NCI-H748 treated with DMSO at 0.1 percent for 48 hours (cell line): ENCODE measurements at regions not wholly inside any gene's neighbourhood (a gene's known extent, or its start where the extent isn't known, plus 50 kb on each side); places are given as distances from the start of the nearest gene placed in this dataset.

Experiments
- DNase-seq: peaks from one replicate; lab custom pipeline; 2025; lab: John Stamatoyannopoulos, UW

GRCh38 chr4:162640152-162640551 is 476.4 kb upstream of the FSTL5 start:
- no peak for DNase-seq

GRCh38 chr4:162634390-162634789 is 470.6 kb upstream of the FSTL5 start:
- DNase-seq = no peak

GRCh38 chr4:162622664-162623063 is 458.9 kb upstream of the FSTL5 start:
- DNase-seq = no peak

- DNase-seq = no peak
Measured at GRCh38 chr4:162610116-162610515, 446.3 kb upstream of the FSTL5 start.

GRCh38 chr4:162586266-162586665 is 422.5 kb upstream of the FSTL5 start:
- no peak for DNase-seq

GRCh38 chr4:162582180-162582579 is 418.4 kb upstream of the FSTL5 start:
- DNase-seq = no peak

- DNase-seq = no peak
Measured at GRCh38 chr4:162565730-162566129, 401.9 kb upstream of the FSTL5 start.

GRCh38 chr4:162560073-162560472 is 396.3 kb upstream of the FSTL5 start:
- DNase-seq = no peak

GRCh38 chr4:162557516-162558106 is 393.8 kb upstream of the FSTL5 start:
- no peak for DNase-seq

GRCh38 chr4:162535121-162535520 is 371.3 kb upstream of the FSTL5 start:
- no peak for DNase-seq

- no peak for DNase-seq
Measured at GRCh38 chr4:162523171-162523570, 359.4 kb upstream of the FSTL5 start.

- DNase-seq = no peak
Measured at GRCh38 chr4:162522724-162523123, 358.9 kb upstream of the FSTL5 start.

GRCh38 chr4:162510937-162511336 is 347.1 kb upstream of the FSTL5 start:
- no peak for DNase-seq

GRCh38 chr4:162510115-162510514 is 346.3 kb upstream of the FSTL5 start:
- no peak for DNase-seq

GRCh38 chr4:162509333-162509732 is 345.5 kb upstream of the FSTL5 start:
- DNase-seq = no peak

- DNase-seq = no peak
Measured at GRCh38 chr4:162506253-162506652, 342.5 kb upstream of the FSTL5 start.

- DNase-seq = no peak
Measured at GRCh38 chr4:162503868-162504267, 340.1 kb upstream of the FSTL5 start.

GRCh38 chr4:162502109-162502508 is 338.3 kb upstream of the FSTL5 start:
- no peak for DNase-seq

GRCh38 chr4:162499478-162499877 is 335.7 kb upstream of the FSTL5 start:
- no peak for DNase-seq

GRCh38 chr4:162498168-162498567 is 334.4 kb upstream of the FSTL5 start:
- DNase-seq = no peak

- peak; percentile 15 for DNase-seq
Measured at GRCh38 chr4:162497564-162498167, 333.9 kb upstream of the FSTL5 start.

- no peak for DNase-seq
Measured at GRCh38 chr4:162494935-162495334, 331.1 kb upstream of the FSTL5 start.

- DNase-seq = no peak
Measured at GRCh38 chr4:162485486-162485885, 321.7 kb upstream of the FSTL5 start.

GRCh38 chr4:162475246-162475645 is 311.4 kb upstream of the FSTL5 start:
- DNase-seq = no peak
